ENCODE measurements at regions not wholly inside any gene's neighbourhood (a gene's known extent, or its start where the extent isn't known, plus 50 kb on each side); places are given as distances from the start of the nearest gene placed in this dataset.

GRCh38 chr20:33919653-33920052, 74.1 kb upstream of the RALY start:
- no peak for TF ChIP-seq CTCF (IDR thresholded peaks at IDR 0.05)
- Histone ChIP-seq H3K27me3 (no peaks in the 10 kb centered on the region), H3K4me3 (ENCODE audit: low read depth in 1 of 2, low read length in 1 of 2) (no peak overlapping the region), H3K9me3 (no peaks in the 10 kb centered on the region), H3K36me3 (no peaks in the 10 kb centered on the region), H3K4me1 (ENCODE audit: control insufficient read depth in 1 of 2, insufficient read depth in 1 of 2, low read depth in 1 of 2, low read length in 1 of 2) (peaks cover 15 to 25% of the 10 kb centered on the region in 2 experiments), H3K27ac (peak overlapping the region; percentile 52)

- Histone ChIP-seq H3K4me3 (ENCODE audit: low read depth in 1 of 2, low read length in 1 of 2) (no peak overlapping the region), H3K27me3 (no peaks in the 10 kb centered on the region), H3K9me3 (no peaks in the 10 kb centered on the region), H3K36me3 (no peaks in the 10 kb centered on the region), H3K4me1 (ENCODE audit: control insufficient read depth in 1 of 2, insufficient read depth in 1 of 2, low read depth in 1 of 2, low read length in 1 of 2) (peaks cover 11 to 16% of the 10 kb centered on the region in 2 experiments), H3K27ac (no peak overlapping the region)
- no peak for TF ChIP-seq CTCF (IDR thresholded peaks at IDR 0.05)
Measured at GRCh38 chr20:33922224-33922623, 71.5 kb upstream of the RALY start.

GRCh38 chr20:33923740-33924139, 70.0 kb upstream of the RALY start:
- no peak overlapping the region for H3K4me3 ChIP-seq (ENCODE audit: low read depth in 1 of 2, low read length in 1 of 2)
- no peaks in the 10 kb centered on the region for H3K27me3 ChIP-seq
- TF ChIP-seq CTCF (IDR thresholded peaks at IDR 0.05) = no peak
- H3K36me3 ChIP-seq = no peaks in the 10 kb centered on the region
- H3K9me3 ChIP-seq = no peaks in the 10 kb centered on the region
- no peak overlapping the region for H3K27ac ChIP-seq
- peaks cover 10% of the 10 kb centered on the region in 2 experiments for H3K4me1 ChIP-seq (ENCODE audit: control insufficient read depth in 1 of 2, insufficient read depth in 1 of 2, low read depth in 1 of 2, low read length in 1 of 2)

GRCh38 chr20:33925867-33926266, 67.8 kb upstream of the RALY start:
- no peaks in the 10 kb centered on the region for H3K9me3 ChIP-seq
- no peak for TF ChIP-seq CTCF (IDR thresholded peaks at IDR 0.05)
- no peaks in the 10 kb centered on the region for H3K27me3 ChIP-seq
- H3K4me3 ChIP-seq (ENCODE audit: low read depth in 1 of 2, low read length in 1 of 2) = no peak overlapping the region
- no peaks in the 10 kb centered on the region for H3K36me3 ChIP-seq
- no peak overlapping the region for H3K27ac ChIP-seq
- H3K4me1 ChIP-seq (ENCODE audit: control insufficient read depth in 1 of 2, insufficient read depth in 1 of 2, low read depth in 1 of 2, low read length in 1 of 2) = no peaks in the 10 kb centered on the region

- Histone ChIP-seq H3K27me3 (no peaks in the 10 kb centered on the region), H3K36me3 (no peaks in the 10 kb centered on the region), H3K4me3 (ENCODE audit: low read depth in 1 of 2, low read length in 1 of 2) (no peak overlapping the region), H3K4me1 (ENCODE audit: control insufficient read depth in 1 of 2, insufficient read depth in 1 of 2, low read depth in 1 of 2, low read length in 1 of 2) (no peaks in the 10 kb centered on the region), H3K27ac (no peak overlapping the region), H3K9me3 (no peaks in the 10 kb centered on the region)
- no peak for TF ChIP-seq CTCF (IDR thresholded peaks at IDR 0.05)
Measured at GRCh38 chr20:33926425-33926824, 67.3 kb upstream of the RALY start.

- Histone ChIP-seq H3K9me3 (no peaks in the 10 kb centered on the region), H3K27ac (no peak overlapping the region), H3K36me3 (no peaks in the 10 kb centered on the region), H3K4me1 (ENCODE audit: control insufficient read depth in 1 of 2, insufficient read depth in 1 of 2, low read depth in 1 of 2, low read length in 1 of 2) (no peaks in the 10 kb centered on the region), H3K27me3 (no peaks in the 10 kb centered on the region), H3K4me3 (ENCODE audit: low read depth in 1 of 2, low read length in 1 of 2) (no peak overlapping the region)
- TF ChIP-seq CTCF (IDR thresholded peaks at IDR 0.05) = no peak
Measured at GRCh38 chr20:33927724-33928123, 66.0 kb upstream of the RALY start.
